Lower lobe of right lung (tissue), 2 donors: ENCODE measurements at regions not wholly inside any gene's neighbourhood (a gene's known extent, or its start where the extent isn't known, plus 50 kb on each side); places are given as distances from the start of the nearest gene placed in this dataset.
A peak's percentile ranks its signal among the peaks of the same experiment; 100 is the strongest.

Source experiments
- ATAC-seq, 2 donors: fragments of 200-7000 bp; cut with Tn5 transposase; one replicate each; pipeline ENCODE4 v1.9.1; 2020 to 2022; ENCODE audit warnings: mild to moderate bottlenecking in 2 of 2, moderate library complexity in 2 of 2
- DNase-seq: peaks from one replicate; pipeline ENCODE4 v3.0.0-alpha.2; 2020
- H3K27ac ChIP-seq: fragments of 200-600 bp; one replicate; pipeline ENCODE4 v1.8.0; 2022
- H3K27me3 ChIP-seq: fragments of 200-600 bp; one replicate; pipeline ENCODE4 v1.8.0; 2022; ENCODE audit warnings: low read depth
- H3K36me3 ChIP-seq: fragments of 200-600 bp; one replicate; pipeline ENCODE4 v1.8.0; 2022; ENCODE audit warnings: mild to moderate bottlenecking
- H3K4me1 ChIP-seq: fragments of 200-600 bp; one replicate; pipeline ENCODE4 v1.8.0; 2022
- H3K4me3 ChIP-seq: fragments of 200-600 bp; one replicate; pipeline ENCODE4 v1.8.0; 2022; ENCODE audit warnings: mild to moderate bottlenecking
- H3K9me3 ChIP-seq: fragments of 200-600 bp; one replicate; pipeline ENCODE4 v1.8.0; 2022
- intact Hi-C: fragments of 100-400 bp; cut with DNase I; formaldehyde crosslinking; loops from one replicate; pipeline ENCODE4 v1.11.0; 2022
- TF ChIP-seq, protein P1 (sequence below): fragments of 200-600 bp; IDR thresholded peaks from one replicate; pipeline ENCODE4 v1.8.0; 2022; ENCODE audit warnings: antibody characterized with exemption, mild to moderate bottlenecking
- donor health status: DM: no; HTN: yes; CAD: no; lungs with severe emphysema.

GRCh38 chr4:33911959-33912358 lies 2332.4 kb downstream of the ARAP2 start:
- no peaks in the 10 kb centered on the region for H3K27me3 ChIP-seq
- H3K4me1 ChIP-seq: no peaks in the 10 kb centered on the region
- no peaks in the 10 kb centered on the region for H3K36me3 ChIP-seq
- DNase-seq (no peak), ATAC-seq (no peak)
- no peak overlapping the region for H3K4me3 ChIP-seq
- intact Hi-C loops: no loop called here
- no peak overlapping the region for H3K27ac ChIP-seq
- TF ChIP-seq, protein P1, sequence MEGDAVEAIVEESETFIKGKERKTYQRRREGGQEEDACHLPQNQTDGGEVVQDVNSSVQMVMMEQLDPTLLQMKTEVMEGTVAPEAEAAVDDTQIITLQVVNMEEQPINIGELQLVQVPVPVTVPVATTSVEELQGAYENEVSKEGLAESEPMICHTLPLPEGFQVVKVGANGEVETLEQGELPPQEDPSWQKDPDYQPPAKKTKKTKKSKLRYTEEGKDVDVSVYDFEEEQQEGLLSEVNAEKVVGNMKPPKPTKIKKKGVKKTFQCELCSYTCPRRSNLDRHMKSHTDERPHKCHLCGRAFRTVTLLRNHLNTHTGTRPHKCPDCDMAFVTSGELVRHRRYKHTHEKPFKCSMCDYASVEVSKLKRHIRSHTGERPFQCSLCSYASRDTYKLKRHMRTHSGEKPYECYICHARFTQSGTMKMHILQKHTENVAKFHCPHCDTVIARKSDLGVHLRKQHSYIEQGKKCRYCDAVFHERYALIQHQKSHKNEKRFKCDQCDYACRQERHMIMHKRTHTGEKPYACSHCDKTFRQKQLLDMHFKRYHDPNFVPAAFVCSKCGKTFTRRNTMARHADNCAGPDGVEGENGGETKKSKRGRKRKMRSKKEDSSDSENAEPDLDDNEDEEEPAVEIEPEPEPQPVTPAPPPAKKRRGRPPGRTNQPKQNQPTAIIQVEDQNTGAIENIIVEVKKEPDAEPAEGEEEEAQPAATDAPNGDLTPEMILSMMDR: no peak
- H3K9me3 ChIP-seq: no peaks in the 10 kb centered on the region

DNA sequence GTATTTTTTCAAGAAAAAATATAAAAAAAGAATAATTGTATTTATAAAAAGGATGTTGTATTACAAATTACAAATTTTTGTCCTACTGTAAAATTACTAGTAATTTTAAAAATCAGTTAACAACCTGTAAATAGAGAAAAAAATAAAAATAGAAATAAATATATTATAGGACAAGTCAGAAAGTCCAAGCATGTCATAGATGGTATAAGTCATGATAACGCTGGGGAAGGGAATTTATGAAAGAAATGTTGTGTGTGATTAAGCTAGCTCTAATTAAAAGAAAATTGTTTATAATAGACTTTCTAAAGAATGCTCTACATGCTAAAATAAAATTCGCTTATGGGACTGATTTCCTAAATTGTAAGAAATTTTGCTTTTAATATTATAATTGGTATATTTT lies 2329.9 kb downstream of the ARAP2 start:
- TF ChIP-seq, protein P1: no peak
- no peak overlapping the region for H3K4me3 ChIP-seq
- H3K9me3 ChIP-seq: no peaks in the 10 kb centered on the region
- H3K4me1 ChIP-seq: no peaks in the 10 kb centered on the region
- H3K36me3 ChIP-seq: no peaks in the 10 kb centered on the region
- DNase-seq (no peak), ATAC-seq (no peak)
- H3K27me3 ChIP-seq: no peaks in the 10 kb centered on the region
- intact Hi-C loops: no loop called here
- H3K27ac ChIP-seq: no peak overlapping the region

DNA sequence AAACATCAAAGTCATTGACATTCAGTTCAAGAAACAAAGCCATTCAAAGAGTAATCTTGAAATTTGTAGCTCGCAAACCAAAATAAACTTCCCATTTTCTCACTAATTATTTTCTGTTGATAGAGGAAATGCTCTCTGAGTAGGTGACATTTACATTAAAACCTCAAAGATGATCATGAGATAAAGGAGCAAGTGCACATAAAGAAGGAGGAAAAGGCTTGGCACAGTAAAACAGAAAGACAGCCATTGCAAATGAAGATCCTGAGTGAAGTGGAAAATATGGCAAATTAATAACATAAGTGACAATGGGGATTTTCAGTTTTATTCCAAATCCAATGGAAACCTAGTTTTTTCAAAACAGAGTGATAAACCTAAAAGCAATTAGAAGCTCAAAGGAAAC lies 2320.8 kb downstream of the ARAP2 start:
- no peak overlapping the region for H3K27ac ChIP-seq
- H3K9me3 ChIP-seq: no peaks in the 10 kb centered on the region
- H3K36me3 ChIP-seq: no peaks in the 10 kb centered on the region
- ATAC-seq: no peak
- no peak for DNase-seq
- intact Hi-C loops: no loop called here
- TF ChIP-seq, protein P1: no peak
- H3K4me1 ChIP-seq: no peaks in the 10 kb centered on the region
- no peaks in the 10 kb centered on the region for H3K27me3 ChIP-seq
- no peak overlapping the region for H3K4me3 ChIP-seq

DNA sequence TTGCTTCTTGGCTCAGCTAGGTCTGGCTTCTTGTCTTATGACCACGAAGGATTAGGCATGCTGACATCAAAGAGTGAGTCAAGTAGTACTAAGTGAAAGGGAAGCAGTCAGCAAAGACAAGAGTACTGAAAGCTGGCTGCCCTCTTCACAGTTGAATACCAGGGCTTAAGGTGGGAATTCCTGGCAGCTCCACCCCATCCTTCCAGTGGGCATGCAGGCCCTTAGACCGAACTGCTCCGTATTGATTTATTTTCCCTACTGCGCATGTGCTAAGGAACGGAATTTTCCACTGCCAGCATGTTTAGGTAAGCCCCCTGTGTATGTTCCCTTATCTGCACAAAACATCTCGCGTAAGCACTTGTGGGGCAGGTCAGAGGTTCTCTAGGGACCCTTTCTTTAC lies 2320.1 kb downstream of the ARAP2 start:
- no peak for DNase-seq
- no peak overlapping the region for H3K27ac ChIP-seq

GRCh38 chr4:33924811-33925210 lies 2319.5 kb downstream of the ARAP2 start:
- Histone ChIP-seq H3K36me3 (no peaks in the 10 kb centered on the region), H3K4me3 (no peak overlapping the region), H3K9me3 (no peaks in the 10 kb centered on the region), H3K4me1 (no peaks in the 10 kb centered on the region), H3K27ac (no peak overlapping the region), H3K27me3 (no peaks in the 10 kb centered on the region)
- DNase-seq (no peak), ATAC-seq (no peak)
- TF ChIP-seq, protein P1: no peak
- intact Hi-C loops: no loop called here

More for the DNA sequence above, 2320.1 kb downstream of the ARAP2 start:
- H3K27me3 ChIP-seq: no peaks in the 10 kb centered on the region
- intact Hi-C loops: no loop called here
- no peak overlapping the region for H3K4me3 ChIP-seq
- TF ChIP-seq, protein P1: no peak
- ATAC-seq: peak in 1 of 2 donors; percentile 28
- no peaks in the 10 kb centered on the region for H3K36me3 ChIP-seq
- no peaks in the 10 kb centered on the region for H3K4me1 ChIP-seq
- H3K9me3 ChIP-seq: no peaks in the 10 kb centered on the region

DNA sequence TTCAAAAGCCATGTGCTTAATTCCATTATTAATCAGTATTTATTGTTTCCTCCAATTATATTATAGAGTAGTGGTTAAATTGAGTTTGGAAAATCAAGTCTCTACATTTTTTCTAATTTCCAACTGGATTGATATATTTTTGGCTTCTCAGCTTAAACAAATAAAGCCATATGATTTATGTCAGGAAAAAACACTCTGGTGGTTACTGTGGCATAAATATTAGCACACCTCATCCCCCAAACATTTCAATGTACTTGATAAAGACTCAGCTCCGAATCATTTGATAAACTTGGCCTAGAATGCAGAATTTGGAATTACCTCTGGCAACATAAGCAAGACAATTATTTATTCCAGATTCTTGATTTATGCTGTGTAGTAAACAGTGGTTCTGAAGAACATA lies 2313.8 kb downstream of the ARAP2 start:
- Histone ChIP-seq H3K4me3 (no peak overlapping the region), H3K4me1 (no peaks in the 10 kb centered on the region), H3K27me3 (no peaks in the 10 kb centered on the region), H3K9me3 (no peaks in the 10 kb centered on the region), H3K36me3 (no peaks in the 10 kb centered on the region), H3K27ac (no peak overlapping the region)
- DNase-seq (no peak), ATAC-seq (no peak)
- TF ChIP-seq, protein P1: no peak
- intact Hi-C loops: no loop called here
